K562 (cell line): ENCODE measurements at regions not wholly inside any gene's neighbourhood (a gene's known extent, or its start where the extent isn't known, plus 50 kb on each side); places are given as distances from the start of the nearest gene placed in this dataset.

ENCODE experiments used
- ATAC-seq: fragments of 200-7000 bp; cut with Tn5 transposase; 3 replicates; pipeline ENCODE4 v1.9.1; 2020; ENCODE audit warnings: moderate library complexity
- BruUV-seq: library from RNA; stranded (reverse); fragments of 400-500 nt; replicated peaks from 2 replicates; lab custom pipeline; 2021; lab: Mats Ljungman, UMichigan
- CTCF ChIA-PET: fragments of 300-600 bp; formaldehyde crosslinking; extraction: SDS; loops from one replicate; lab custom pipeline; 2021; ENCODE audit warnings: low intra/inter-chr PET ratio; lab: Yijun Ruan, JAX
- POLR2A ChIA-PET: fragments of 300-600, 350-650 bp; sonication (Branson Sonifier 250); formaldehyde crosslinking; extraction: SDS; loops from one replicate; lab custom pipeline; 2021; ENCODE audit warnings: antibody characterized with exemption, inconsistent platforms; lab: Yijun Ruan, JAX
- DNase-seq, 4 experiments: peaks; one replicate each; pipeline versions ENCODE4 v3.0.0 to v3.0.0-alpha.2; 2011 to 2018; ENCODE audit warnings: low spot score in 3 of 4, mixed read lengths in 3 of 4; ENCODE audit errors: extremely low read depth in 1 of 4
- FAIRE-seq: peaks from 2 replicates; lab custom pipeline; 2011; peaks lifted over from hg19 to GRCh38; lab: Jason Lieb, UNC
- H2AFZ ChIP-seq: 2 replicates; pipeline ENCODE4 v1.6.0; 2011; ENCODE audit warnings: low read depth, low read length, control low read depth, inconsistent platforms
- H3K27ac ChIP-seq: fragments of 200-600 bp; 3 replicates; pipeline ENCODE4 v1.8.0; 2011; ENCODE audit warnings: low read depth, mild to moderate bottlenecking, control low read depth, inconsistent platforms, low read length, moderate library complexity, mixed read lengths; ENCODE audit errors: extremely low read depth
- H3K27me3 ChIP-seq, 2 experiments: fragments of 300-600 bp in 1 of 2; 2 replicates in 1 of 2; 3 replicates in 1 of 2; pipeline versions ENCODE4 v1.6.0 to v1.8.0; 2011; ENCODE audit warnings: inconsistent platforms in 2 of 2, low read length in 2 of 2, mild to moderate bottlenecking in 1 of 2, mixed read lengths in 1 of 2, moderate library complexity in 1 of 2; ENCODE audit not compliant: control insufficient read depth in 2 of 2, insufficient read depth in 2 of 2
- H3K36me3 ChIP-seq: fragments of 300-600 bp; 3 replicates; pipeline ENCODE4 v1.8.0; 2011; ENCODE audit warnings: mild to moderate bottlenecking, low read length, inconsistent platforms; ENCODE audit not compliant: control insufficient read depth, insufficient read depth
- H3K4me1 ChIP-seq, 2 experiments: fragments of 200-600 bp in 1 of 2; replicated peaks in 1 of 2; 2 replicates in 1 of 2; 3 replicates in 1 of 2; pipeline versions ENCODE4 v1.5.1 to v1.8.0; 2011; ENCODE audit warnings: inconsistent platforms in 2 of 2, low read length in 2 of 2, mild to moderate bottlenecking in 1 of 2, mixed read lengths in 1 of 2, moderate library complexity in 1 of 2; ENCODE audit not compliant: control insufficient read depth in 2 of 2, insufficient read depth in 2 of 2
- H3K4me2 ChIP-seq: 2 replicates; pipeline ENCODE4 v1.6.1; 2011; ENCODE audit warnings: low read length, control low read depth, inconsistent platforms, mixed read lengths; ENCODE audit not compliant: insufficient read depth
- H3K4me3 ChIP-seq: fragments of 200-600 bp; sonication (generic), shearing (Covaris generic); 2 replicates; pipeline ENCODE4 v1.5.1; 2016; ENCODE audit warnings: control low read depth, inconsistent platforms
- H3K79me2 ChIP-seq: fragments of 200-600 bp; 3 replicates; pipeline ENCODE4 v1.8.0; 2011; ENCODE audit warnings: low read length, inconsistent platforms; ENCODE audit not compliant: control insufficient read depth, insufficient read depth
- H3K9ac ChIP-seq, 2 experiments: 2 replicates each; pipeline versions ENCODE4 v1.6.0 to v1.6.1; 2011; ENCODE audit warnings: low read depth in 2 of 2, low read length in 2 of 2, control low read depth in 1 of 2, inconsistent platforms in 1 of 2, mild to moderate bottlenecking in 1 of 2, mixed read lengths in 1 of 2; ENCODE audit not compliant: insufficient read depth in 1 of 2
- H3K9me1 ChIP-seq: one replicate; pipeline ENCODE4 v1.6.0; 2011; ENCODE audit warnings: inconsistent platforms, mild to moderate bottlenecking, low read length, moderate library complexity; ENCODE audit not compliant: control insufficient read depth, insufficient read depth
- H3K9me3 ChIP-seq: replicated peaks from 2 replicates; pipeline ENCODE4 v1.5.1; 2011; ENCODE audit warnings: low read depth, low read length, inconsistent platforms; ENCODE audit not compliant: control insufficient read depth, insufficient read depth
- H4K20me1 ChIP-seq: replicated peaks from 2 replicates; pipeline ENCODE4 v1.6.1; 2011; ENCODE audit warnings: low read length, inconsistent platforms, mixed read lengths; ENCODE audit not compliant: control insufficient read depth, insufficient read depth
- BCL6 ChIP-seq: fragments of 250-450 bp; sonication (Bioruptor Pico); IDR thresholded peaks from 2 replicates; pipeline ENCODE4 v1.4.0; 2020
- CREB5 ChIP-seq: fragments of 250-450 bp; sonication (Bioruptor Pico); IDR thresholded peaks from 2 replicates; pipeline ENCODE4 v1.5.0; 2020; ENCODE audit warnings: mild to moderate bottlenecking
- FOXA1 ChIP-seq: fragments of 450-650 bp; IDR thresholded peaks from 2 replicates; pipeline ENCODE4 v1.6.1; 2016; ENCODE audit warnings: mild to moderate bottlenecking, borderline replicate concordance
- HCFC1 ChIP-seq: IDR thresholded peaks from 2 replicates; pipeline ENCODE4 v1.6.1; 2012; ENCODE audit warnings: low read depth, low read length, improper control_type of control experiment
- KDM2B ChIP-seq: fragments of 250-450 bp; sonication (Bioruptor Pico); IDR thresholded peaks from 2 replicates; pipeline ENCODE4 v1.8.0; 2021; ENCODE audit warnings: mild to moderate bottlenecking, moderate library complexity
- MXI1 ChIP-seq: IDR thresholded peaks from 2 replicates; pipeline ENCODE4 v1.6.1; 2011; ENCODE audit warnings: low read depth, mild to moderate bottlenecking, improper control_type of control experiment, low read length
- MYC ChIP-seq, 2 experiments: fragments of 250-450 bp in 1 of 2; sonication (Bioruptor Pico) in 1 of 2; IDR thresholded peaks; 2 replicates each; pipeline versions ENCODE4 v1.5.1 to v1.6.1; 2012 to 2021; ENCODE audit warnings: low read depth in 2 of 2, borderline replicate concordance in 1 of 2, improper control_type of control experiment in 1 of 2, low read length in 1 of 2, mild to moderate bottlenecking in 1 of 2, moderate library complexity in 1 of 2
- NFXL1 ChIP-seq: fragments of 450-650 bp; formaldehyde crosslinking; IDR thresholded peaks from 2 replicates; pipeline ENCODE4 v1.4.0; 2021; ENCODE audit warnings: mild to moderate bottlenecking
- POLR2B ChIP-seq: fragments of 450-650 bp; IDR thresholded peaks from 2 replicates; pipeline ENCODE4 v1.6.1; 2018; ENCODE audit warnings: low read depth; ENCODE audit not compliant: partially characterized antibody
- RFX5 ChIP-seq: IDR thresholded peaks from 2 replicates; pipeline ENCODE4 v1.6.1; 2011; ENCODE audit warnings: low read depth, mild to moderate bottlenecking, improper control_type of control experiment, low read length
- SMAD1 ChIP-seq: fragments of 150-350 bp; IDR thresholded peaks from 2 replicates; pipeline ENCODE4 v1.6.1; 2014; ENCODE audit warnings: low read length, low read depth; ENCODE audit not compliant: partially characterized antibody
- U2AF2 ChIP-seq: fragments of 200-400 bp; formaldehyde crosslinking; optimal IDR thresholded peaks from 2 replicates; pipeline ENCODE3; 2017; ENCODE audit warnings: low read depth, mild to moderate bottlenecking, low read length
- ZBED1 ChIP-seq: IDR thresholded peaks from 2 replicates; pipeline ENCODE4 v1.6.1; 2014
- ZKSCAN3 ChIP-seq: fragments of 250-450 bp; sonication (Bioruptor Pico); IDR thresholded peaks from 2 replicates; pipeline ENCODE4 v1.4.0; 2020
- ZNF175 ChIP-seq: fragments of 200-800 bp; sonication (Bioruptor generic); IDR thresholded peaks from 2 replicates; pipeline ENCODE4 v1.6.1; 2016; ENCODE audit warnings: low read depth, mild to moderate bottlenecking, missing genetic modification characterization, missing compliant biosample characterization
- ZNF316 ChIP-seq: fragments of 450-650 bp; IDR thresholded peaks from 2 replicates; pipeline ENCODE4 v1.6.1; 2016
- ZNF324 ChIP-seq: fragments of 250-450 bp; sonication (Bioruptor Pico); IDR thresholded peaks from 2 replicates; pipeline ENCODE4 v1.4.0; 2020; ENCODE audit warnings: mild to moderate bottlenecking
- WGBS: fragments of 100-300 bp; shearing (Covaris generic); methylation state at CpG from one replicate; pipeline ENCODE4 v1.1.6; 2016; ENCODE audit warnings: low coverage, mixed read lengths; ENCODE audit not compliant: insufficient coverage; ENCODE audit errors: missing lambda C conversion rate; 5-methylcytosine and 5-hydroxymethylcytosine counted together
- in situ Hi-C: fragments of 300-500 bp; cut with MboI; formaldehyde crosslinking; loops from 4 replicates; pipeline ENCODE4 v1.15.0; 2018; ENCODE audit warnings: inconsistent platforms, mixed read lengths
- intact Hi-C: fragments of 100-400 bp; cut with micrococcal nuclease; formaldehyde crosslinking; loops from 2 replicates; pipeline ENCODE4 v1.14.2; 2022

DNA sequence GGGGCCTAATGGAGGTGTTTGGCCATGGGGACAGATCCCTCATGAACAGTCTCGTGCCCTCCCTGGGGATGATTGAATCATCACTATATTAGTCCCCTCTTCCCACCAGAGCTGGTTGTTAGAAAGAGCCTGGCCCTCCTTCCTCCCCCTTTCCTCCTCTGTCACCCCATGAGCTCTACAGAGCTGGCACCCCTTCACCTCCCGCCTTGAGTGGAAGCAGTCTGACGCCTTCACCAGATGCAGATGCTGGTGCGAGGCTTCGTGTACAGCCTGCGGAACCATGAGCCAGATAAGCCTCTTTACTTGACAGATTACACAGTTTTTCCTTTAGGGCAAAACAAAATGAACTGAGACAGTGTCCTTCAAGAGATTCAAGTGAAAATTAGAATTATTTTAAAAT is 74.4 kb upstream of the RIPOR2 start:
- H3K27me3 ChIP-seq, result 0 out of 5 replicates have a peak, but pooled peaks cover 0 to 5% of the 10 kb centered on the region in 2 experiments
- no peak for DNase-seq
- no peaks in the 10 kb centered on the region for H3K36me3 ChIP-seq
- WGBS, result 5% methylated on average over 6 of the region's 6 CpGs
- ATAC-seq, result no peak
- no TSS peak for BruUV-seq
- ChIA-PET CTCF (interaction anchor here (0.6 kb wide), 1 partner anchor 18 kb away, joined by 3 read pairs; no protein-coding TSS in a partner anchor), POLR2A (interaction anchor here (1.7 kb wide), 1 partner anchor 25 kb away, joined by 3 read pairs; no protein-coding TSS in a partner anchor)
- no peak for TF ChIP-seq ZBED1
- H3K9me3 ChIP-seq, result no peaks in the 10 kb centered on the region
- in situ Hi-C loops (no loop called here), intact Hi-C loops (no loop called here)
- H3K9me1 ChIP-seq, result no peaks in the 10 kb centered on the region
- no peak overlapping the region for H2AFZ ChIP-seq
- no peak overlapping the region for H3K4me3 ChIP-seq
- no peak for FAIRE-seq
- H3K4me1 ChIP-seq, result no peaks in the 10 kb centered on the region; a peak in 1 of 5 replicates
- H4K20me1 ChIP-seq, result no peaks in the 10 kb centered on the region
- H3K4me2 ChIP-seq, result no peak overlapping the region
- no peaks in the 10 kb centered on the region for H3K79me2 ChIP-seq
- H3K27ac ChIP-seq, result no peak overlapping the region
- no peak overlapping the region for H3K9ac ChIP-seq

GRCh38 chr6:25010902-25011625 is 75.3 kb upstream of the RIPOR2 start:
- Histone ChIP-seq H3K4me2 (no peak overlapping the region), H4K20me1 (no peaks in the 10 kb centered on the region), H2AFZ (no peak overlapping the region), H3K4me3 (no peak overlapping the region), H3K27ac (no peak overlapping the region), H3K9ac (no peak overlapping the region), H3K4me1 (no peaks in the 10 kb centered on the region; a peak in 1 of 5 replicates), H3K9me3 (no peaks in the 10 kb centered on the region), H3K27me3 (0 out of 5 replicates have a peak, but pooled peaks cover 0 to 5% of the 10 kb centered on the region in 2 experiments), H3K36me3 (no peaks in the 10 kb centered on the region), H3K9me1 (no peaks in the 10 kb centered on the region), H3K79me2 (no peaks in the 10 kb centered on the region)
- intact Hi-C loops (no loop called here), in situ Hi-C loops (no loop called here)
- no TSS peak for BruUV-seq
- ATAC-seq (no peak), DNase-seq (no peak), FAIRE-seq (no peak)
- ChIA-PET POLR2A (no interaction called here), CTCF (no interaction called here)
- WGBS, result 12% methylated on average over 3 of the region's 3 CpGs
- no peak for TF ChIP-seq KDM2B (CRISPR knock-in tag)
- no peak for TF ChIP-seq RFX5
- no peak for TF ChIP-seq NFXL1
- TF ChIP-seq ZNF316, result no peak
- no peak for TF ChIP-seq ZNF324 (CRISPR knock-in tag)
- TF ChIP-seq MXI1, result no peak
- no peak for TF ChIP-seq CREB5 (CRISPR knock-in tag)
- no peak for TF ChIP-seq U2AF2
- no peak for TF ChIP-seq SMAD1
- TF ChIP-seq FOXA1, result no peak
- no peak for TF ChIP-seq BCL6 (CRISPR knock-in tag)
- no peak for TF ChIP-seq ZKSCAN3 (CRISPR knock-in tag)
- no peak for TF ChIP-seq MYC (IDR thresholded peaks at IDR 0.05; ENCODE audit: low read depth, low read length)
- no peak for TF ChIP-seq MYC (CRISPR knock-in tag; IDR thresholded peaks at IDR 0.05; ENCODE audit: borderline replicate concordance, low read depth)
- no peak for TF ChIP-seq HCFC1
- TF ChIP-seq POLR2B, result no peak
- no peak for TF ChIP-seq ZNF175 (CRISPR knock-in tag)
